LNCaP clone FGC (cell line): ENCODE measurements at regions not wholly inside any gene's neighbourhood (a gene's known extent, or its start where the extent isn't known, plus 50 kb on each side); places are given as distances from the start of the nearest gene placed in this dataset.

ENCODE experiments used
- DNase-seq: peaks from one replicate; pipeline ENCODE4 v3.0.0-alpha.2; 2011; ENCODE audit warnings: low read depth
- H3K4me3 ChIP-seq: 2 replicates; pipeline ENCODE4 v1.5.1; 2011; ENCODE audit warnings: mild to moderate bottlenecking, low read depth, low read length, control low read depth
- CTCF ChIP-seq: IDR thresholded peaks from 2 replicates; pipeline ENCODE4 v1.5.1; 2012; ENCODE audit warnings: mild to moderate bottlenecking; ENCODE audit not compliant: control insufficient read depth, insufficient read depth; ENCODE audit errors: extremely low read depth

- TF ChIP-seq CTCF, result no peak
- no peak for DNase-seq
- H3K4me3 ChIP-seq, result no peak overlapping the region
These were observed 135.7 kb upstream of the MGMT start for GRCh38 chr10:129331207-129331838.

GRCh38 chr10:129331839-129332220 is 135.2 kb upstream of the MGMT start:
- TF ChIP-seq CTCF, result no peak
- no peak for DNase-seq
- H3K4me3 ChIP-seq, result no peak overlapping the region

- DNase-seq, result no peak
- no peak overlapping the region for H3K4me3 ChIP-seq
- TF ChIP-seq CTCF, result peak; percentile 62
These were observed 134.6 kb upstream of the MGMT start for GRCh38 chr10:129332476-129332875.

- H3K4me3 ChIP-seq, result no peak overlapping the region
- no peak for TF ChIP-seq CTCF
These were observed 133.3 kb upstream of the MGMT start for GRCh38 chr10:129333706-129334105.

GRCh38 chr10:129334266-129334665 is 132.8 kb upstream of the MGMT start:
- no peak for TF ChIP-seq CTCF
- no peak overlapping the region for H3K4me3 ChIP-seq
- no peak for DNase-seq

More at GRCh38 chr10:129333706-129334105, 133.3 kb upstream of the MGMT start:
- DNase-seq, result no peak

GRCh38 chr10:129335396-129335795 is 131.6 kb upstream of the MGMT start:
- no peak for TF ChIP-seq CTCF
- no peak overlapping the region for H3K4me3 ChIP-seq
- no peak for DNase-seq

GRCh38 chr10:129335942-129336341 is 131.1 kb upstream of the MGMT start:
- H3K4me3 ChIP-seq, result no peak overlapping the region
- no peak for TF ChIP-seq CTCF
- no peak for DNase-seq
